Pons (tissue), 1 donor: ENCODE measurements at regions not wholly inside any gene's neighbourhood (a gene's known extent, or its start where the extent isn't known, plus 50 kb on each side); places are given as distances from the start of the nearest gene placed in this dataset.

Source experiments
- DNase-seq: peaks from one replicate; pipeline ENCODE4 v3.0.0-alpha.2; 2016; ENCODE audit warnings: low spot score

GRCh38 chr12:97275728-97276590, 186.6 kb upstream of the RMST start:
- no peak for DNase-seq

- DNase-seq: no peak
Observed at GRCh38 chr12:97276661-97277429, 185.8 kb upstream of the RMST start.

- no peak for DNase-seq
Observed at GRCh38 chr12:97283297-97283696, 179.3 kb upstream of the RMST start.

- no peak for DNase-seq
Observed at GRCh38 chr12:97288531-97288930, 174.1 kb upstream of the RMST start.

GRCh38 chr12:97292588-97292987, 170.0 kb upstream of the RMST start:
- DNase-seq: no peak

- DNase-seq: no peak
Observed at GRCh38 chr12:97293541-97293940, 169.1 kb upstream of the RMST start.

- DNase-seq: no peak
Observed at GRCh38 chr12:97299847-97300246, 162.8 kb upstream of the RMST start.

- DNase-seq: no peak
Observed at GRCh38 chr12:97300431-97300830, 162.2 kb upstream of the RMST start.

- no peak for DNase-seq
Observed at GRCh38 chr12:97300891-97301290, 161.7 kb upstream of the RMST start.

GRCh38 chr12:97301576-97301975, 161.0 kb upstream of the RMST start:
- DNase-seq: no peak

GRCh38 chr12:97305651-97306050, 157.0 kb upstream of the RMST start:
- no peak for DNase-seq

GRCh38 chr12:97306147-97306546, 156.5 kb upstream of the RMST start:
- no peak for DNase-seq

- DNase-seq: peak; percentile 78
Observed at GRCh38 chr12:97308576-97309198, 153.9 kb upstream of the RMST start.

- no peak for DNase-seq
Observed at GRCh38 chr12:97309921-97310320, 152.7 kb upstream of the RMST start.

- no peak for DNase-seq
Observed at GRCh38 chr12:97312570-97313135, 150.0 kb upstream of the RMST start.

- no peak for DNase-seq
Observed at GRCh38 chr12:97313471-97314190, 149.0 kb upstream of the RMST start.

- DNase-seq: no peak
Observed at GRCh38 chr12:97316321-97316720, 146.3 kb upstream of the RMST start.

- DNase-seq: no peak
Observed at GRCh38 chr12:97321621-97322020, 141.0 kb upstream of the RMST start.

- no peak for DNase-seq
Observed at GRCh38 chr12:97322388-97322787, 140.2 kb upstream of the RMST start.

- DNase-seq: no peak
Observed at GRCh38 chr12:97323154-97323553, 139.4 kb upstream of the RMST start.

- no peak for DNase-seq
Observed at GRCh38 chr12:97324471-97324870, 138.1 kb upstream of the RMST start.

GRCh38 chr12:97335115-97335514, 127.5 kb upstream of the RMST start:
- DNase-seq: no peak
